ENCODE measurements at regions not wholly inside any gene's neighbourhood (a gene's known extent, or its start where the extent isn't known, plus 50 kb on each side); places are given as distances from the start of the nearest gene placed in this dataset.

DNA sequence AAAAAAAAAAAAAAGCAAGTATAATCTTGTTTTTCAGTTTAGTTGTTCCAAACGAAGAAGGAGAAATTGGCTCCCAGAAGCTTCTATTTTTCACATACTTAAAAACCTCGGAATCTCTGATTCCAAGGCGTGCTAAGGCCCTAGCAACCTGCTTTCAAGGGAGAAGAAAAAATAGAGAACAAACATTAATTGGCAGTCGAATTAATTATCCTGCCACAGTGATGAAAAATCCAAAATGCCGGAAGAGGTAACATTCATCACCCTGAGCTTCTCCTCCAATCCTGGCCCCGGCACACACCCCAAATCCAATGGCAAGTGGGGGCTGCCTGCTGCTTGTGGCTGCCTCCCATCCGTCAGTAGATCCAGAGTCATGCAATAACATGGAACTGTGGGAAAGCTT, 250.2 kb upstream of the CHAC2 start:
- no peak overlapping the region for H3K4me3 ChIP-seq
- TF ChIP-seq, protein P1, sequence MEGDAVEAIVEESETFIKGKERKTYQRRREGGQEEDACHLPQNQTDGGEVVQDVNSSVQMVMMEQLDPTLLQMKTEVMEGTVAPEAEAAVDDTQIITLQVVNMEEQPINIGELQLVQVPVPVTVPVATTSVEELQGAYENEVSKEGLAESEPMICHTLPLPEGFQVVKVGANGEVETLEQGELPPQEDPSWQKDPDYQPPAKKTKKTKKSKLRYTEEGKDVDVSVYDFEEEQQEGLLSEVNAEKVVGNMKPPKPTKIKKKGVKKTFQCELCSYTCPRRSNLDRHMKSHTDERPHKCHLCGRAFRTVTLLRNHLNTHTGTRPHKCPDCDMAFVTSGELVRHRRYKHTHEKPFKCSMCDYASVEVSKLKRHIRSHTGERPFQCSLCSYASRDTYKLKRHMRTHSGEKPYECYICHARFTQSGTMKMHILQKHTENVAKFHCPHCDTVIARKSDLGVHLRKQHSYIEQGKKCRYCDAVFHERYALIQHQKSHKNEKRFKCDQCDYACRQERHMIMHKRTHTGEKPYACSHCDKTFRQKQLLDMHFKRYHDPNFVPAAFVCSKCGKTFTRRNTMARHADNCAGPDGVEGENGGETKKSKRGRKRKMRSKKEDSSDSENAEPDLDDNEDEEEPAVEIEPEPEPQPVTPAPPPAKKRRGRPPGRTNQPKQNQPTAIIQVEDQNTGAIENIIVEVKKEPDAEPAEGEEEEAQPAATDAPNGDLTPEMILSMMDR (IDR thresholded peaks at IDR 0.05): no peak
- DNase-seq (ENCODE audit: low spot score): no peak

DNA sequence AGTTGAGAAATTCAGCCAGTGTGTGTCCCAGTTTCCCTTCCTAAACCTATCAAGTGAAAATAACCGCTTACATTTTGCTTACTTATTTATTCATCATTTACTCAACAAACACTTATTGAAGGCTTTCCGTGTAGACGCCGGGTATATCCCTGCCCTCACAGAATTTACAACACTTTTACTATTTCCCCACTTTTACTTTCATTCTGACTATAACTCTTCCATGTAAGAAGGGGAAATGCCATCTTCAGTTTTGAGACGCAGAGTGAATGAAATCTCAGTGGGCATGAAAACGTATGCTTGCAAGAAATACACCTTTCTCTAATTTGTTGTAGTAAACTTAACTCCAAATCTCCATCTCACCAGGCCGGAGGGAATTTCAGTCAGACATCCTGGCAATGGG, 251.0 kb upstream of the CHAC2 start:
- DNase-seq (ENCODE audit: low spot score): no peak
- TF ChIP-seq, protein P1 (IDR thresholded peaks at IDR 0.05): no peak
- H3K27ac ChIP-seq: no peak overlapping the region

More for the DNA sequence above, 250.2 kb upstream of the CHAC2 start:
- no peak overlapping the region for H3K27ac ChIP-seq

DNA sequence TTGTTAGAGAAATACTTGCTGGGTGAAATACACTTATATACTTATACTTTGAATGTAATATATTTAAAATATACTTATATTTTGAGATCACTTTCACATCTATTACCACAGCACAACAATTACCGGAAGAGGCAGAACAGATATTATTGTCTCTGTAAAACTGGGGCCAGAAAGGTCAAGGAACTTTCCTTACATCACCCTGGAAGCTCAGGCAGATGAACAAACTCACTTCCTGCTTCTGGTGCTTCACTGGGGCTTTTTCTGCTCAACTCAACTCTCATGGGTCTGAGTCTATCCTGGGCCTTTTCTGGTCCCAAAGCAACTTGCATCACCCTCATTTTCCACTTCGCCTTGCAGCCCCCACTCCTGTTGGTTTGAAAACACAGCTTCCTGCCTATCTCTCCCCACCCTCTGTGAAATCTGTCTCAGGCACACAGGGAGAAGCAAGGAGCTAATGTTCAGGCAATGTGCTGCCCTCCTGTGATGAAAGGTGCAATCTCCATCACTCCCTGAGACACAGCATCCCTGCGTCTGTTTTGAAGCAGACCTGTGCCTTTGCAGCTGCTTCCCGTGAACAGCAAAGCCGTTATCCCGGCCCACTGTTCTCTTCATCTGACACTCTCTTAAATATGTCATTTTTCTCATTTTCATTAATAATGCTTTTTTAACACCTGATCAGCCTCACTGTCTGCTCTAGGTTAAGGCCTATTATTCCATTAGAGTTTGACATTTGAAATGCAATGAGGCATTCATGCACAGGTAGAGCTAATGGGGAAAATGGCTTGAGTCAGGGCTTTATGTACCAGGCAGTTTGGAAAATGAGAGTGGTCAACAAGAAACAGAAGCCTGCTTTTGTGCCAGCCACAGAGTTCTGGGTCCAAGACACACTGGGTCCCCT, 251.9 kb upstream of the CHAC2 start:
- Histone ChIP-seq H3K4me3 (no peak overlapping the region), H3K27ac (no peak overlapping the region)
- no peak for DNase-seq (ENCODE audit: low spot score)
- TF ChIP-seq, protein P1 (IDR thresholded peaks at IDR 0.05): no peak

More for the DNA sequence above, 251.0 kb upstream of the CHAC2 start:
- H3K4me3 ChIP-seq: no peak overlapping the region

DNA sequence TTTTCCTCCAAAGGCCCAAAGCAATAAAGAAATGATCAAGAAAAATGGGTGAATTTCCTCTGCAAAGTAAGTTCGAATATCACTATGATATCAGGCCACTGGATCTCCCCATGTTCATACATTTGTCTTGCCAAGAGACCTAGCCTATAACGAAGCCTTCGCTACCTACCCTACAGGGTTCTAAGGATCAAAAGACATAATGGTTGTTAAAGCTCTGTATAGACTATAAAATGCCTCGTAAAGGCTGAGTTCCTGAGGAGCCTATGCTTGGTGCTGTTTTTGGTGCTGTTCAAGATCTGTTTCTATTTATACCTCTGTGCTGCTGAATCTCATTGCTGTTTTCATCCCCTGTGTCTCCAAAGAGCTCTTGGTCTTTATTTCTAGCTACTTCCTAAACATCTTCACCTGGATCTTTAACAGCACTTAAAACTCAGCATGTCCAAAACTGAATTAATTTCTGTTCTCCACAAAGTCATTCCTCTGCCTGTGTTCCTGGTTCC, 254.4 kb upstream of the CHAC2 start:
- TF ChIP-seq, protein P1 (IDR thresholded peaks at IDR 0.05): no peak
- H3K27ac ChIP-seq: no peak overlapping the region
- no peak for DNase-seq (ENCODE audit: low spot score)
- H3K4me3 ChIP-seq: no peak overlapping the region

DNA sequence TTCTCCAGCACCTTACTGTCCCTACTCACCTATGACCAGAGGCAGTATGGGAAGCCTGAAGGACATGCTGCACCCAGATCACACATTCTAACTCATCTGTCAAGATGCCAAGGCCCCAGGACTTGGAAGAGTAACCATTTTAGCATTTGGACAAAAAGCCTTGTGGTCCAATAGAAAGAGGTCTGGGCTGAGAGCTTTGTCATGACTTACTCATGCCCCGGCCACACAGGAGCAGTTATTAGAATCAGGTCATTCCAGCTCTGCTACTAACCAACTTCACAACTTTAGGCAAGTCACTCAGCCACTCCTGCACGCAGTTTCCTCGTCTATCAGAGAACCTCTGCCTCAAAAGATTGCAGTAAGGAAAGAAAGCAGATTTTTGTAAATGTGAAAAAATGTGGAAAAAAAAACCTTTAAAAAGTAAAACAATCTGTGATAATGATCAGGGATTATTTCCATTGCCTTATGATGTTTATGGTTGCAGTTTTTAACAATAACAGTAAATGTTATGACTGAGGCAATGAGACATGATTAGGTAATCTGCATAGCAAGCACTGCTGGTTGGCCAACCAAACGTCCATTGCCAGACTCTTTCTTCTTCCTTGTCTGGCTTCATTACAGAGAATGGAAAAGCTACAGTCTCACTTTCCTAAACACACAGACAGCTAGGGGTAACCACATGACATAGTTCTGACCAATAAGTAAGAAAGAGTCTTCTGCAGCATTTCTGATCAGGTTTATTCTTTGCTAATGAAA, 255.4 kb upstream of the CHAC2 start:
- Histone ChIP-seq H3K27ac (no peak overlapping the region), H3K4me3 (no peak overlapping the region)
- TF ChIP-seq, protein P1 (IDR thresholded peaks at IDR 0.05): no peak
- no peak for DNase-seq (ENCODE audit: low spot score)

DNA sequence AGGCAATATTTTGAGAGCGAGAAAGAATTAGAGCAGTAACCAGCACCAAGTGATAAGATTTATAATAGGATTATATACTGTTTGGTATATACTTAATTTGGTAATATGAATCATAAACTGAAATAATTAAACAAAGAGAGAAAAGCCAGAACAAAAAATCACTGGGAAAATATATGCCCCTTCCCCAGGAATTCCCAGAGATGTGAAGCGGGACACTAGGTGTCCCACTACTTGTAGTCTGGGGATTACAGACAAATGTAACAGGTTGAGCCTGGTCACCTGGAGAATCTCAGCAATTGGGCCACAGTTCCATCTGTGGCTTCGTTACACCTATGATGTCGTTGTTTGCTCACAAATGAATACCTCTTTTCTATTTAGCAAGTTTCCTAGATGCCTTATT, 256.1 kb upstream of the CHAC2 start:
- no peak overlapping the region for H3K27ac ChIP-seq
- no peak overlapping the region for H3K4me3 ChIP-seq
- TF ChIP-seq, protein P1 (IDR thresholded peaks at IDR 0.05): no peak
- DNase-seq (ENCODE audit: low spot score): no peak
